ENCODE measurements at regions not wholly inside any gene's neighbourhood (a gene's known extent, or its start where the extent isn't known, plus 50 kb on each side); places are given as distances from the start of the nearest gene placed in this dataset.
"Not testable (repeated sequence)": the region's sequence is repeated elsewhere in the genome, so short reads cannot be mapped to it uniquely, and the experiment has no call there.

DNA sequence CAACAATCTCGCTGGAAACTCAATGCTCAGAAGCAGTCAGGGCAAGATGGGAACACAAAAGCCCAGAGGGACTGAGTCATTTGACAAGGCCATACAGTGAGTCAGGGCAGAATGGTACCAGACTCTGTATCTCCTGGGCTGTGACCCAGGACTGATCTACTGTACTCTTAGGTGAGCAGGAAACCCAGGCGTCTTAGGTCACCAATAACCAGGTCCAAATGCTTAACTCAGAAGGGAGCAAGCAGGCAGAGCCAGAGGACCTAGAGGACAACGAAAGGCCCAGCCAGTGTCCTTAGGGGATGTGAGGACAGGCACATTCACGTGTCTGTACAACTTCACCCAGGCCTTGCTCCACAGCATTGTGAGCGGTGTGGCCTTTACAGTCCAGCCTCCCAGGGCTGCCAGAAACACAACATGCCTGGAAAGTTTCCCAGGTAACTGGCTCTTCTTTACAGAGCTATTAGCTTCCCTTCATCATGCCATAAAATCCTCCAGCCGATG is 69.9 kb downstream of the ARL6IP4 start:
- TF ChIP-seq, protein P1, sequence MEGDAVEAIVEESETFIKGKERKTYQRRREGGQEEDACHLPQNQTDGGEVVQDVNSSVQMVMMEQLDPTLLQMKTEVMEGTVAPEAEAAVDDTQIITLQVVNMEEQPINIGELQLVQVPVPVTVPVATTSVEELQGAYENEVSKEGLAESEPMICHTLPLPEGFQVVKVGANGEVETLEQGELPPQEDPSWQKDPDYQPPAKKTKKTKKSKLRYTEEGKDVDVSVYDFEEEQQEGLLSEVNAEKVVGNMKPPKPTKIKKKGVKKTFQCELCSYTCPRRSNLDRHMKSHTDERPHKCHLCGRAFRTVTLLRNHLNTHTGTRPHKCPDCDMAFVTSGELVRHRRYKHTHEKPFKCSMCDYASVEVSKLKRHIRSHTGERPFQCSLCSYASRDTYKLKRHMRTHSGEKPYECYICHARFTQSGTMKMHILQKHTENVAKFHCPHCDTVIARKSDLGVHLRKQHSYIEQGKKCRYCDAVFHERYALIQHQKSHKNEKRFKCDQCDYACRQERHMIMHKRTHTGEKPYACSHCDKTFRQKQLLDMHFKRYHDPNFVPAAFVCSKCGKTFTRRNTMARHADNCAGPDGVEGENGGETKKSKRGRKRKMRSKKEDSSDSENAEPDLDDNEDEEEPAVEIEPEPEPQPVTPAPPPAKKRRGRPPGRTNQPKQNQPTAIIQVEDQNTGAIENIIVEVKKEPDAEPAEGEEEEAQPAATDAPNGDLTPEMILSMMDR (IDR thresholded peaks at IDR 0.05) = no peak
- DNase-seq (peak in 1 of 2 donors; percentile 54), ATAC-seq (peak; percentile 74 to 94 (median 90))
- WGBS, 2 donors = 34 to 49% methylated on average over 6 of the region's 6 CpGs
- H3K27ac ChIP-seq = peak overlapping the region; percentile 12 to 85 (median 64)
- intact Hi-C loops (cut with DNase I) = loop anchor here in 1 of 10 donors (5.0 kb wide), 1 partner anchor 97 kb away; no protein-coding TSS in a partner anchor
- peaks cover 16 to 74% (median 40%) of the 10 kb centered on the region in 9 donors for H3K4me1 ChIP-seq
- no peaks in the 10 kb centered on the region for H3K36me3 ChIP-seq
- H3K4me3 ChIP-seq = no peak overlapping the region
- no peaks in the 10 kb centered on the region for H3K9me3 ChIP-seq
- no peaks in the 10 kb centered on the region for H3K27me3 ChIP-seq

DNA sequence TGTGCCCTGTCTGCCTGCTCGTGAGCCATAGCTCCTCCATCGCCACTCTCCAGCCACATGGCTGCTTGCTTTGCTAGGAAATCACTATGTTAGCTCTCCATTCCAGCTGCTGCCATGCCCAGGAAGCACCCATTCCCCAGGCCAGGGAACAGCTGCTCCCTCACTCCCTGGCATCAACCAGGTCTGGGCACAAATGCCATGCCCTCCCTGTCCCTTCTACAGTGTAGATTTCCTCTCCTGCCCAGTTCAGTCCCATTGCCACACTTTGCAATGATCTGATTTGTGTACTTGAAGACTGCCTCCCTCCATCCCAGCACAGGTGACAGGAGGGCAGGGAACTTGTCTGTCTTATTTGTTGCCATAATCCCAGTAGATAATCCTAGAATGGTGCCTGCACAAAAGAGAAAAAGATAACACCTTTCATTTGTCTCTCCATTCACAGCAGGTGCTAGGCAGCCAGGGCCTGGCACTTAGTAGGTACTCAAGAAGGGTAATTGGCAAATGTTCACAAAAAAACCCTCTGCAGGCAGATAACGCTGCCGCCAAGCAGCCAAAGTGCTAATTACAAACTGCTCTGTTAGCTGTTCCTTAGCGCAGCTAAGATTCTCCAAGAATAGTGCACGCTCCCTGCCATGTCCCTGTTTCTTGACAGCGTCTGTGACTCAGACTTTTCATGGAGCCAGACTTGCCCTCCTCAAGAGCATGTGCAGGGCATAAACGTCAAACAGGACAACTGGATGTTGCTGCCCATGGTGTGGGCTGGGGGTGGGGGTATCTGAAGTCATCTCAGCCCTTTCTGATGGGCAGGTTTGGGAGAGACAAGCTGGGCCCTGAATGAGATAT is 69.1 kb downstream of the ARL6IP4 start:
- Histone ChIP-seq H3K27me3 (no peaks in the 10 kb centered on the region), H3K9me3 (no peaks in the 10 kb centered on the region), H3K4me1 (peaks cover 17 to 74% (median 46%) of the 10 kb centered on the region in 9 donors), H3K36me3 (no peaks in the 10 kb centered on the region), H3K4me3 (no peak overlapping the region), H3K27ac (peak overlapping the region; percentile 12 to 85 (median 64))
- DNase-seq (no peak), ATAC-seq (peak in 7 of 8 donors; percentile 4 to 22 (median 15))
- TF ChIP-seq, protein P1 (IDR thresholded peaks at IDR 0.05) = no peak
- WGBS, 2 donors = 65 to 66% methylated on average over 8 of the region's 8 CpGs
- intact Hi-C loops (cut with DNase I) = loop anchor here in 3 of 10 donors (5.0 to 10.0 kb wide), 3 partner anchors 45 to 185 kb away; partner anchors contain the start of genes MPHOSPH9 (in 2 of the 3) and MTRFR (in 2 of the 3)

DNA sequence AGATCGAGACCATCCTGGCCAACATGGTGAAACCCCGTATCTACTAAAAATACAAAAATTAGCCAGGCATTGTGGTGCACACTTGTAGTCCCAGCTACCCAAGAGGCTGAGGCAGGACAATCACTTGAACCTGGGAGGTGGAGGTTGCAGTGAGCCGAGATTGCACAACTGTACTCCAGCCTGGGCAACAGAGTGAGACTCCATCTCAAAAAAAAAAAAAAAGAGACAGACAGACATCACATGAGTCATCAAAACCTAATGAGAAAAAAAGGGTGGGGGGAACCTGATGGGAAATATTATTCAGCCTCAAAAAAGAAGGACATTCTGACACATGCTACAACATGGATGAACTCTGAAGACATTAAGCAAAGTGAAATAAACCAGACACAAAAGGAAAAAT is 67.4 kb downstream of the ARL6IP4 start:
- H3K4me3 ChIP-seq, H3K27ac ChIP-seq, H3K9me3 ChIP-seq, ATAC-seq, H3K36me3 ChIP-seq, DNase-seq, H3K27me3 ChIP-seq: not testable (repeated sequence)
- intact Hi-C loops (cut with DNase I) = loop anchor here in 3 of 10 donors (10.0 kb wide), 2 partner anchors 47 to 187 kb away; partner anchors contain the start of genes MPHOSPH9 (in 2 of the 3) and MTRFR (in 2 of the 3)
- H3K4me1 ChIP-seq = peaks cover 26 to 91% (median 63%) of the 10 kb centered on the region in 9 donors
- 97% methylated on average over 3 of the region's 3 CpGs for WGBS, 2 donors

DNA sequence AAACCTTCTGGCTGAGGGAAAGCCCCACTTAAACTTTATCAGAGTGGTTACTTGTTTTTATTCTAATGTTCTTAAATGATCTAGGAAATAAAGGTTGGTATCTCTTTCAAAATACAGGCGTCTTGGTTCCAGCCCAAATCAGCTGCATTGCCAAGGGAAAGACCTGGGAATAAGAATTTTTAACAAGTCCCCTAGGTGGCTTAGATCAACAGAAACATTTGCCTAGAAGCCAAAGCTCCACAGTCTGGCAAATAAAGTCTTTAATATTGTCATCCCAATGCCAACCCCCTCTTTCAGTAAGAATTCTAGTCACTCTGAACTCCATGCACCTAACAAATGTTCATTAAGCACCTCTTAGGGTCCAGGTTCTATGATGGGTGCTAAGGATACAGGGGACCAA is 66.8 kb downstream of the ARL6IP4 start:
- 75 to 79% methylated on average over 1 of the region's 1 CpG for WGBS, 2 donors
- H3K27ac ChIP-seq = no peak overlapping the region

More for the DNA sequence above, 66.8 kb downstream of the ARL6IP4 start:
- no peak overlapping the region for H3K4me3 ChIP-seq
- H3K36me3 ChIP-seq = no peaks in the 10 kb centered on the region
- peaks cover 28 to 91% (median 67%) of the 10 kb centered on the region in 9 donors for H3K4me1 ChIP-seq
- H3K27me3 ChIP-seq = no peaks in the 10 kb centered on the region
- no peak for DNase-seq
- intact Hi-C loops (cut with DNase I) = loop anchor here in 3 of 10 donors (10.0 kb wide), 2 partner anchors 48 to 188 kb away; partner anchors contain the start of genes MPHOSPH9 (in 2 of the 3) and MTRFR (in 2 of the 3)
- no peak for ATAC-seq
- TF ChIP-seq, protein P1 (IDR thresholded peaks at IDR 0.05) = no peak
- no peaks in the 10 kb centered on the region for H3K9me3 ChIP-seq

Measured in heart right ventricle (tissue), 16 donors.